ENCODE measurements at regions not wholly inside any gene's neighbourhood (a gene's known extent, or its start where the extent isn't known, plus 50 kb on each side); places are given as distances from the start of the nearest gene placed in this dataset.

DNA sequence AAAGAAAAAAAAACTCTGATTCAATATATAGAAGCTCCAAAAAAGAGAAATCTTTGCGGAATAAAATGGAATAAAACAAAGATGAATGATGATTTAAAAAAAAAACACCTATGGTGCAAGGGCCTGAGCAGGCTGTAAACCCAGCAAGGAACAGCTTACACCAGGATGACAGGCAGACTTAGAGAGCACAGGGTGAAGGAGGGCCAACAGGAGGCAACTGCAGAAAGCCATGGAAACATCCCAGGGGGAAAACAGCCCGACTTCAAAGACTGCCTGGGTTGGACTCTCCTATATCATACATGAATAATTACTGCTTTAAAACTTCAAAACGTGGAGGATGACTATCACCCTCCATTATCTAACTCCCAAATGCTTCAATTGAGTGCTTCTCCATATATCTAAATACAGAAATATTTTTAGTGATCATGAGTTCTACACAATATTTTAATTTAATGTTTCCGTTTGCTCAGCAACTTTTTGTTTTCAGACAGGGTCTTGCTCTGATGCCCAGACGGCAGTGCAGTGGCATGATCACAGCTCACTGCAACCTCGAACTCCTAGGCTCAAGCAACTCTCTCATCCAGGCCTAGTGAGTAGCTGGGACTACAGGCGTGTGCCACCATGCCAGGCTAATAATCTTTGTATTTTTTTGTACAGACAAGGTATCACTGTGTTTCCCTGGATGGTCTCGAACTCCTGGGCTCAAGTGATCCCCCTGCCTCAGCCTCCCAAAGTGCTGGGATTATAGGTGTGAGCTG, 456.2 kb downstream of the TBL1XR1 start:
- no peaks in the 10 kb centered on the region for H3K27me3 ChIP-seq (ENCODE audit: insufficient read depth in 3 of 3, low read length in 2 of 3)

DNA sequence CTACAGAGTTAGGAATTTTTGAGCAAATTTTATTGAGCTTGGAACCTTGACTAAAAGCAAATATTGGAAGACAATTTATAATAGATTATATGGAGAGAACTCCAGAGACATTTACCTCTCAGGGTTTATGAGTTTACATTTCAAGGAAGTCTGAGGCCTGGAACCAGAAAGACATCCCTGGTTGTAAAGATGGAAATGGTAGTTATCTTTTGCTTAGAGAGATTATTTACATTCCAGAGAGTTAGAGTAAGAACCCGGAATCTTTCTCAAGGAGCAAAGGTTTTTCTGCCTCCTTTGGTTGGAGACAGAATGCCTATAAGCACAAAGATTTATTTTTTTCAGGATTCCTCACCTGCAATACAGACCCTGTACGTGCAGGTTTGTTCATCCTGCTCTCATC, 458.1 kb downstream of the TBL1XR1 start:
- 64 to 79% (median 73%) methylated on average over 2 of the region's 2 CpGs for WGBS, 3 donors
- Histone ChIP-seq H3K4me3 (no peak overlapping the region), H3K9me3 (no peaks in the 10 kb centered on the region), H3K27ac (no peak overlapping the region), H3K36me3 (ENCODE audit: insufficient read depth in 1 of 2, low read depth in 1 of 2) (no peaks in the 10 kb centered on the region), H3K27me3 (ENCODE audit: insufficient read depth in 3 of 3, low read length in 2 of 3) (no peaks in the 10 kb centered on the region), H3K4me1 (no peaks in the 10 kb centered on the region)
- ATAC-seq (no peak), DNase-seq (no peak)
- TF ChIP-seq, protein P1, sequence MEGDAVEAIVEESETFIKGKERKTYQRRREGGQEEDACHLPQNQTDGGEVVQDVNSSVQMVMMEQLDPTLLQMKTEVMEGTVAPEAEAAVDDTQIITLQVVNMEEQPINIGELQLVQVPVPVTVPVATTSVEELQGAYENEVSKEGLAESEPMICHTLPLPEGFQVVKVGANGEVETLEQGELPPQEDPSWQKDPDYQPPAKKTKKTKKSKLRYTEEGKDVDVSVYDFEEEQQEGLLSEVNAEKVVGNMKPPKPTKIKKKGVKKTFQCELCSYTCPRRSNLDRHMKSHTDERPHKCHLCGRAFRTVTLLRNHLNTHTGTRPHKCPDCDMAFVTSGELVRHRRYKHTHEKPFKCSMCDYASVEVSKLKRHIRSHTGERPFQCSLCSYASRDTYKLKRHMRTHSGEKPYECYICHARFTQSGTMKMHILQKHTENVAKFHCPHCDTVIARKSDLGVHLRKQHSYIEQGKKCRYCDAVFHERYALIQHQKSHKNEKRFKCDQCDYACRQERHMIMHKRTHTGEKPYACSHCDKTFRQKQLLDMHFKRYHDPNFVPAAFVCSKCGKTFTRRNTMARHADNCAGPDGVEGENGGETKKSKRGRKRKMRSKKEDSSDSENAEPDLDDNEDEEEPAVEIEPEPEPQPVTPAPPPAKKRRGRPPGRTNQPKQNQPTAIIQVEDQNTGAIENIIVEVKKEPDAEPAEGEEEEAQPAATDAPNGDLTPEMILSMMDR (IDR thresholded peaks at IDR 0.05), result no peak
- intact Hi-C loops (cut with DNase I), result no loop called here

More for the DNA sequence above, 456.2 kb downstream of the TBL1XR1 start:
- TF ChIP-seq, protein P1 (IDR thresholded peaks at IDR 0.05), result no peak
- no peak for ATAC-seq
- intact Hi-C loops (cut with DNase I), result no loop called here
- 68 to 71% (median 70%) methylated on average over 8 of the region's 8 CpGs for WGBS, 3 donors
- H3K27ac ChIP-seq, result no peak overlapping the region
- H3K9me3 ChIP-seq, result no peaks in the 10 kb centered on the region
- H3K36me3 ChIP-seq (ENCODE audit: insufficient read depth in 1 of 2, low read depth in 1 of 2), result no peaks in the 10 kb centered on the region
- no peak for DNase-seq
- no peak overlapping the region for H3K4me3 ChIP-seq
- H3K4me1 ChIP-seq, result no peaks in the 10 kb centered on the region

DNA sequence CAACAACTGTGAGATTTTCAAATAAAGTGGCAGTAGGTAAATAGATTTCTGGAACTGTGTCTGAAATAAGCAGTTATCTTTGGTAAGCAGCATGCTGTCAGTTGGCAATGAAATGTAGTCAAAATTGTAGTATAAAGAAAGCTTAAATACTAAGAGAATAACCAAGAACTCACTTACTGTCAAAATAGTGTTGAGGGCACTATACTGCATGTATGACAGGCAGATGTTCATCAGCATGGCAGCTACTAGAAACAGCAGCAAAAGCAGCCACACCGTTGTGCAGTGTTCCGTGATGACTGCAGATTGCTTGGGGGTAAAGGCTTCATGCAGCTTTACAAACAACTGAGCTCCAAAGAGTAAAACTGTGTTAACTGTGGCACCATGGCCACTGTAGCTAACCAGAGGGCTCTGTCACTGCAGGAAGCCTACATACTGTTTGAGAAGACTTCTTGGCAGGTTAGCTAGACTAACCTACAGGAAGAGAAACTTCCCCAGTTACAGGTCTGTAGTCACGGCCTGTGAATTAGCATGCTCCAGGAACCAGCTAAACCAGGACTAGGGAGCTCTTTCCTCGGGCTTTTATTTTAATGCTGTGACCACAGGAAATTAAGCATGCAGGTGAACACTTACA, 459.7 kb downstream of the TBL1XR1 start:
- H3K9me3 ChIP-seq, result no peaks in the 10 kb centered on the region
- no peak overlapping the region for H3K27ac ChIP-seq
- intact Hi-C loops (cut with DNase I), result no loop called here
- H3K27me3 ChIP-seq (ENCODE audit: insufficient read depth in 3 of 3, low read length in 2 of 3), result no peaks in the 10 kb centered on the region
- H3K4me3 ChIP-seq, result no peak overlapping the region
- 68 to 78% (median 75%) methylated on average over 4 of the region's 4 CpGs for WGBS, 3 donors
- ATAC-seq (no peak), DNase-seq (no peak)
- no peaks in the 10 kb centered on the region for H3K36me3 ChIP-seq (ENCODE audit: insufficient read depth in 1 of 2, low read depth in 1 of 2)
- H3K4me1 ChIP-seq, result no peaks in the 10 kb centered on the region
- TF ChIP-seq, protein P1 (IDR thresholded peaks at IDR 0.05), result no peak

DNA sequence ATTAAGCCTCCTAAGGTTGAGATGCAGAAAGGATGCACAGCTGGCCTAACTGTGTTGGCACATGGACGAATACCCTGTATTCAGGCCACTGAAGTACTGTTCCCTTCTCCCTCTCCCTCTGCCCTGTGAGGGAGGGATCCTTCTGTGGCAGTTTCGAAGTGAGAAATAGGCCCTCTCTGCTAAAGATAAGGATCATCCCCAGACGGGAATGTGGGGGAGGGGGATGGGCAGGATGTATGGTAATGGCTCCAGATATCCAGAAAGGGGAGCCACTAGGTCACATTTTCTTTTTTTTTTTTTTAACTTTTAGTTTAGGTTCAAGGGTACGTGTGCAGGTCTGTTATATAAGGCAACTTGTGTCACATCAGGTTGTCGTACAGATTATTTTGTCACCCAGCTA, 463.1 kb downstream of the TBL1XR1 start:
- WGBS, 3 donors, result 56 to 66% (median 61%) methylated on average over 5 of the region's 5 CpGs
- intact Hi-C loops (cut with DNase I), result no loop called here

More for the DNA sequence above, 463.1 kb downstream of the TBL1XR1 start:
- H3K36me3 ChIP-seq (ENCODE audit: insufficient read depth in 1 of 2, low read depth in 1 of 2), result no peaks in the 10 kb centered on the region
- H3K27ac ChIP-seq, result no peak overlapping the region
- ATAC-seq (no peak), DNase-seq (no peak)
- H3K4me1 ChIP-seq, result no peaks in the 10 kb centered on the region
- H3K9me3 ChIP-seq, result no peaks in the 10 kb centered on the region
- H3K4me3 ChIP-seq, result no peak overlapping the region
- TF ChIP-seq, protein P1 (IDR thresholded peaks at IDR 0.05), result no peak
- no peaks in the 10 kb centered on the region for H3K27me3 ChIP-seq (ENCODE audit: insufficient read depth in 3 of 3, low read length in 2 of 3)

All from psoas muscle (tissue), 7 donors.